GF-D8 (cell line): ENCODE measurements at regions not wholly inside any gene's neighbourhood (a gene's known extent, or its start where the extent isn't known, plus 50 kb on each side); places are given as distances from the start of the nearest gene placed in this dataset.
"Not testable (repeated sequence)": the region's sequence is repeated elsewhere in the genome, so short reads cannot be mapped to it uniquely, and the experiment has no call there.

Source experiments
- DNase-seq: peaks from one replicate; lab custom pipeline; 2025; lab: John Stamatoyannopoulos, UW

DNA sequence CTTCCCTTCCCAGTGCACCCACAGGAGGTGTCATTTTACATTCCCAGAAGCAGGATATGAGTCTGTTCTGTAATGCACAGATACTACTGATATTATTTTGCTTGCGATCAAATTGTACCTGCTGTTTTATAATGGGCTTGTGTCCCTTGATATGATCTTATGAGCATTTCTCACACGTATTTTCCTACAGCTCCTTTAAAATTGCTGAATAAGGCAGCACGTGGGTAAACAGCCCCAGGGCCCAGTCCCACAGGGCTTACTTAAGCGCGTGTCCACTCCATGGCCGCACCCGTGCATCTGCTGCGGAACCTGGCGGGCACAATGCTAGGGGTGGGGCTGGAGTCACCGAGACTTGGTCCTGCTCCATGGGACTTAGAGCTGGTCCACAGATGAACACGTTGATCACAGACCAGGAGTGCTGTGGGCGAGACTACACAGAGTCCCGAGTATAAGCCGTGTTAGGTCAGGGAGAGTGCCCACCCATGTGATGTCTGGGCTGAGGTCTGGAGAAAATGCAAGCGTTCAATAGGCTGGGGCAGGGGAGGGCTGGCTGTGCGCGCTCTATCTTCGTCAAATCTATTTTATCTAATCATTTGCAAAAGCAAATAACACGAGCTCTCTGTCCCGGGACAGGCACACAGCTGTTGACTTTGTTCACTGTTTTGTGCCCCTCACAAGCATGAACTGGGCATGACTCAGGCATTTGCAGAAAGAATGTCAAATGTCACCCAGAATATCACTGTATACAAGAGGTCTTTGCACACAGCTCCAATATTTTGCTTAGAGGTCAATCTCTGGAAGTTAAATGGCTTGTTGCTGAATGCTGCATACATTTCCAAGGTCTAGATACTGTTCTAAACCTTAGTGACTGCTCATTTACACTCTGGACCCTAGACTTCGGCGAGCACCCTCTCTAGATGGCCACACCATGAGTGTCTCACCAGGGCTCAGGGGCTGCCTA, 119.3 kb downstream of the CRYAA start:
- DNase-seq, result no peak

DNA sequence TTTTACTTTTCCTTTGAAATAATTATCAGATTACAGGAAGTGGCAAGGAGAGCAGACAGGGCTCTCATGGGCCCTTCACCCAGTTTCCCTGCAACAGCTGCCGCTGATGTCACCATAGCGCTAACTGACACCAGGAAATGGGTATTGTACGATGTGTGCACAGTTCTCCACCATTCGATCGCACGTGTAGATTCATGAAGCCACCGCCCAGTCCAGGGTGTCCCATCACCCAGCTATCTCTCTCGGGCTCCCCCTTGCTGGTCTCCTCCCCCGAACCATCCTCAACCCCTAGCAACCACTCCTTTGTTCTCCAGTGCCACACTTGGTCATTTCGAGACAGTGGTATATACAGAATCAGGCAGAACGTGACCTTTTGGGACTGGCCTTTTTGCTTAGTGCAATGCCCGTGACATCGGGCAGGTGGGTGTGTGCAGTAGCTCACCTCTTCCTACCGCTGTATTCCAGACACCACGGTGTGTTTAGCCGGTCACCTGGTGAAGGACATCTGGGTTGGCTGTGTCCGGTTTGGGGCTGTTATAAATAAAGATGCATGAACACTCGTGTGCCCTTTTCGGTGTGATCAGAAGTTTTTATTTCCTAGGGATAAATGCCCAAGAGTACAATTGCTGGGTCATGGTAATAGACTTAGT, 118.4 kb downstream of the CRYAA start:
- no peak for DNase-seq

DNA sequence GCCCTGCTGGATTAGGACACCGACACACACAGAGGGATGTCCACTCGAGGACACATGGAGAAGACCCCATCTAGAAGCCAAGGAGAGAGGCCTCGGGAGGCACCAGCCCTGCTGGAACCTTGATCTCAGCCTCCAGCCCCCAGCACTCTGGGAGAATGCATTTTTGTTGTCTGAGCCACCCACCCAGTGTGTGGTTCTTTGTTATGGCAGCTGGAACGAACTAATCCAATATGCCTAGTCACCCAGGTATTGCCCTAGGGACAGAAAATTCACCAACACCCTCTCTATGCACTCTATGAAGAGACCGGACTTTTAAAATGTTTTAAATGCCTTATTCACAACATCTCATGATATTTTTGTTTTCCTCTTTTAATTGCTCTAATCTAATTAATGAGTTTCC, 117.4 kb downstream of the CRYAA start:
- no peak for DNase-seq

DNA sequence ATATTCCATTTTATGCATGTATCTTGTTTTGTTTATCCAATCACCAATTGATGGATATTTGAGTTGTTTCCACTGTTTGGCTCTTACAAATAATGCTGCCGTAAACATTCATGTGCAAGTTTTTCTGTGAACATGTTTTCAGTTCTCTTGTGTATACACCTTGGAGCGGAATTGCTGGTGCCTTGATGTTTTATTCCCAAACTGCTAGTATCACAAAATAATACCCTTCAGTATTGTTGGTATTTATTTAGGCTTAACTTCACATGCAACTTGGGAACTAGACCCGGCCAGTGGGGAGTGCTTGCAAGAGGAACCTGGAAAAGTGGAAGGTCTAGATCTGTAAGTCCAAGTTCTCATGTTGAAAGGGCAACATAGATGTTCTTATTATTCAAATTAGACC, 115.9 kb downstream of the CRYAA start:
- no peak for DNase-seq

DNA sequence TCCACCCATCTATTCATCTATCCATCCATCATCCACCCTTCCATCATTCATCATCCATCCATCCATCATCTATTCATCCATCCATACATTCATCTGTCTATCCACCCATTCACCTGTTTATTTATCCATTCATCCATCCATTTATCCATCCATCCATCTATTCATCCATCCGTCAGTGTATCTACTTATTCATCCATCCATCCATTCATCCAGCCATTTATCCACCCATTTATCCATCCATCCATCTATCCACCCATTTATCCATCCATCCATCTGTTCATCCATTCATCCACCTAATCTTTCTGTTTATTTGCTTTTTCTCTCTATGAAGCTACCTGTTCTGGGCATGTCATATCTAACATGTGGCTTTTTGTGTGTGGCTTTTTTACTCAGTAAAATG, 115.4 kb downstream of the CRYAA start:
- no peak for DNase-seq

DNA sequence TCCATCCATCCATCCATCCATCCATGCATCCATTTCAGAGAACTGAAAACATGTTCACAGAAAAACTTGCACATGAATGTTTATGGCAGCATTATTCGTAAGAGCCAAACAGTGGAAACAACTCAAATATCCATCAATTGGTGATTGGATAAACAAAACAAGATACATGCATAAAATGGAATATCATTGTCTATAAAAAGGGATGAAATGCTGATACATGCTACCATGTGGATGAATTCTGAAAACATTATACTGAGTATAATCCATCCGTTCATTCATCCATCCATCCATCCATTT, 115.1 kb downstream of the CRYAA start:
- not testable (repeated sequence) for DNase-seq

DNA sequence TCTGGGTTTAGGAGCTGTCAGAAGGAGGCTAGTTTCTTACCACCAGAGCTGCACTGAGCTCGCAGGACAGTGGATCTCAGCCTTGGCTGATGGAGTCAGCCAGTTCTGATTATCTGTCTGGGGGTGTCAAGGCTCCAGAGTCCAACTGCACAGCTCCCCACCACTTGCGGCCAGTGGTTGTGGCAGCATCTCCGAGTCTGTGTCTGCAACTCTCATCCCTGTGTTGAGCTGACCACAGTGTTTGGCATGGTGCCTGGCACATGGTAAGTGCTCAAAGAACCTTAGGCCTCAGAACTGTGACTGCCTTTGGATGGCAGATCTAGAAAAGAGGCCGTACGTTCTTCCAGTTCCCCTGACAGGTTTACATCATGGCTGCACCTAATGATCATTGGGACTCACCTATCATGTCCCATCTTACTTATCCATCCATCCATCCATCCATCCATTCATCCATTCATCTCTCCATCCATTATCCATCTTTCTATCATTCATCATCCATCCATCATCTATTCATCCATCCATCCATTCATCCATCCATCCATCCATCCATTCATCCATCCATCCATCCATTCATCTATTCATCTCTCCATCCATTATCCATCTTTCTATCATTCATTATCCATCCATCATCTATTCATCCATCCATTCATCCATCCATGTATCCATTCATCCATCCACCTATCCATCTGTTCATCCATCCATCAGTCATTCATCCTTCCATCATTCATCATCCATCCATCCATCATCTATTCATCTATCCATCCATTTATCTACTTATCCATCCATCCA, 114.5 kb downstream of the CRYAA start:
- DNase-seq, result no peak

DNA sequence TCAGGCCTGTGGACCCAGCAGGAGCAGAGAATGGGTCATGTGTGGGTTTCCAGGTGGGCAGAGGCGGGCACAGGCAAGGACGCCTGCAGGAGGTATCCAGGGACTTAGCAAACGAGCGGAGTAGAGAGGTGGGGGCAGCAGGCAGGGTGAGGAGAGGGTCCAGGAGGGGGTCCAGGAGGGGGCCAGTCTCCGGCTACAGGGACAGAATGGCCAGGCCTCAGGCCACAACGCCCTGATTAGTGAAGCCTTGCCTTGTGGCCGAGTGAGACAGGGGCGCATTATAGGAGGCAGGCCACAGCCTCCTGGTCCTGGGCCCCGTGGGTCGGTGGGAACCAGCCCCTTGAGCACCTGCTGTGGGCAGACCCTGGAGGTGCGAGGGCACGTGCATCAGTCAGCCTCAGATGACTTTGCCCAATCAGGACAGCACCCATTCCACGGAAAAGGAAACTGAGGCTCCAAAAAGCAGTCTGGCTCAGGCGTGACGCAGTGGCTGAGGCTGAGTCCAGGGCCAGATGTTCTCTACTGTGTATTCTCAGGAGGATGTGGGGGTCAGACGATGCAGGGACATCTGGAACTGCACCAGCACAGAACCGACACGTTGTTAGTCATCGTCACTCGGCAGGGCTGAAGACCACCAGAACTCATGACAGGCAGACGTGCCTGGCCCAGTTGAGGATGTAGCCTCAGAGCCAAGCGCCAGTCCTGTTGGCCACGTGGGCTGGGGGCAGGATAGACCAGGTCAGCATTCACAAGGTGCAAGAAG, 113.7 kb downstream of the CRYAA start:
- DNase-seq, result no peak

DNA sequence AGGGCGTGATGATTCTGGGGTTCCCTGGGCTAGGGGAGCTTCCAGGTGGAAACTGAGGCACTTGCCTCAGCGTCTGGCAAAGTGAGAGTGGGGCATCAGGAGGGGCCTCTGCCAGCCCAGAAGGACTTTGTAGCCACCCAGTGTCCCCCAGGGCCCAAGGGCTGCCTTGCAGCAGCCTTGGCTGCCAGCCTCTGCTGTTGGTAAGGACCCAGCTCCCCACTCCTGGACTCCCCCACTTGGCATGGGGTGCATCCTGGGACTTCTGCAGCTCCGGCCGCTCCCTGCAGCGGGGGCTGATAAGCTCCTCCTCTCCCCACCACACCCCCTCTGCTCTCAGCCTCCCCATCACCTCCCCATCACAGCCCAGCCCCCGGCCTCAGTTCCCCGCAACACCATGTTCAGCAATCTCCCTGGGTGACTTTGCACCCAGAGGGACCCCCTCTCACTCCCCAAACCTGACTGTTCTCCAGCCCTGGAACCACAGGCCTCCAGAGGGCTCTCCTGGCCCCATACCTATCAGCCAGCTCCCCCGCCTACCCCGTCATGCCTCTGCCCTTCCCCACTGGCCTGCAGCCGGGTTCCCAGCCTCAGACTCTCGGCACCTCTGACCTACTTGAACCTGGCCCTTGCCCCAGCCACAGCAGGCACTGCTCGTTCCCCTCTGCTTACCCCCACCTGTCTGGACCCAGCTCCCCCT, 113.0 kb downstream of the CRYAA start:
- no peak for DNase-seq

DNA sequence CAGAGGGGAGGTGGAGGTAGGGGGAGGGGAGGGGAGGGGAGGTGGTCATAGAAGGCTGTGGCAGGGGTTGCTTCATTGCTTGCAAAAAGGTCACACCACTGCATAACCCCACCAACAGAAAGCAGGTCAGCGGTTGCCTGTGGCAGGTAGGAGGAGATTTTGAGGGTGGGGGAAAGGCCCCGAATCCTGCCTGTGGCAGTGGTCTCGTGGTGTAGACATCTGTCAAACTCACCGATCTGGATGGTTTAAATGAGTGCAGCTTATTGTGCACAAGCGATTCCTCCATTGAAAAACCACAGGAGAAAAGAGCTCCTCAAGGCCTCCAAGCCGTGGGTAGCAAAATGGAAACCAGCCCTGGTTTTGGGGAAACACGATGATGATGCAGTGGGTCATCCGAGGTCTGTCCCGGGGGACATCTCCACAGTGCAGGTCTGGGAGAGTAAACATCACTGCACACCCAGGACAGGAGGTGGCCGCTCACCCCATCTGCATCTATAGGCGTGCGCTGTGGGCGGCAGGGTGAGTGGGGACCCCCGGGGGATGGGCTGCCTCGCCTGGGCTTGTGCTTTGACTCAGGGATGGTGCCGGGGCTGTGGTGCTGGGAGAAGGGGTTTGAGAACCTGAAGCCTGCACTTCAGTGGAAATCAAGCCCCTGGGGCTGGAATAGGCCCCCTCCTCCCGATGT, 112.3 kb downstream of the CRYAA start:
- no peak for DNase-seq

DNA sequence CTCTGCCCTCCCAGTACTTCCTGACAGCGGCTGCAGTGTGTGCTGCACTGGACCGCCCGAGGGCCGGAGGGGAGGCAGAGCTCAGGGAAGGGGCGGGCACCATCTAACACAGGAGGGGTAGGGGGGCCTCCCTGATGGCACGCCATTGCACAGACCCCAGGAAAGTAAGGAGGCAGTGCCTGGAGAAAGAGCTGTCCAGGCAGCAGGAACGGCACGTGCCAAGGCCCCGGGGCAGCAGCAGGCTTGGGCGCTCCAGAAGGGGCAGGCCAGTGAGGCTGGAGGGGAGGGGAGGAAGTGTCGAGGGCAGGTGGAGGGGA, 110.7 kb downstream of the CRYAA start:
- DNase-seq, result no peak

DNA sequence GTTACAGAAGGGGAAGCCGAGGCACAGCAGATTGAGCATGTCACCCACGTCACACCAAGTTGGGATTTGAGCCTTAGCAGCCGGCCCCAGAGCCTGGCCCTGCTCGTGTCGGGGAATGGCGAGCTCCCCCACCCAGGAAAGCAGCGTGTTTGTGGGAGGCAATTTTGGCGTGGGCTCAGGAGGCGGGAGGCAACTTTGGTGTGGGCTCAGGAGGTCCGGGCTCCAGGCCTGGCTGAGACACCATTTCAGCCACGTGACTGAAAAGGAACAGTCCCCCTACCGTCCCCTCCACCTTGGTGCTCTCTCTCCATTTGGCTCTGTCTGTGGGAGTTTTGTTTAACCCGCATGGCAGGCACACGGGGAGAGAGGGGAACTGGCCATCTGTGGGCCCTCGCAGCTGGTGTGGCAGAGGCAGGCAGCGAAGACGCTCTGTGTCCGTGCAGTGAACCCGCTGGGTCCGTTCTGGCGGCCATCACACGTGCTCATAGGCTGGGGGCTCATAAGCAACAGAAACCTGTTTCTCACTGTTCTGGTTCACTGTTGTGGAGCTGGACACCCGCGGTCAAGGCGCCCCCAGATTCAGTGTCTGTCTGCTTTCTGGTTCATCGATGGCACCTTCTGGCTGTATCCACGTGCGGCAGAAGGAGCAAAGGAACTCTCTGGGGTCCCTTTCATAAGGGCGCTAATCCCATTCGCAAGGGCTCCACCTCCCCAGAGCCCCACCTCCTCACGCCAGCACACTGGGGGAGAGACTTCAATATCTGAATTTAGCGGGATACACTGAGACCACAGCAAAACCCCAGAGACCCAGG, 110.2 kb downstream of the CRYAA start:
- no peak for DNase-seq

DNA sequence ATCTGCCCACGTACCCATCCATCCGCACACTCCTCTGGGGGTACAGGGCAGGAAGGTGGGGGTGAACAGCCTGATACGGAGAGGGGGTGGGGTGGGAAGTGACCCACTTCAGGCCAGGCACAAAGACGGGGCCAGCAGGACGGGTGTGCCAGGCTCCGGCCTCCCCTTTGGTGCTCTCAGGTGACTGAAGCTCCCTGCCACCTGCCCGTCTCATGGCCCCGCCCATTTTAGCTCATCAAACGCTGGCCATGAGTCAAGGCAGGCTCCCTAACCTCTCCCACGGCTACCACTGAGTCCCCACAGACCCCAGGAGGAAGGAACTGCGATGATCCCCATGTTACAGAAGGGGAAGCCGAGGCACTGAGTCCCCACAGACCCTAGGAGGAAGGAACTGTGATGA, 109.6 kb downstream of the CRYAA start:
- no peak for DNase-seq

DNA sequence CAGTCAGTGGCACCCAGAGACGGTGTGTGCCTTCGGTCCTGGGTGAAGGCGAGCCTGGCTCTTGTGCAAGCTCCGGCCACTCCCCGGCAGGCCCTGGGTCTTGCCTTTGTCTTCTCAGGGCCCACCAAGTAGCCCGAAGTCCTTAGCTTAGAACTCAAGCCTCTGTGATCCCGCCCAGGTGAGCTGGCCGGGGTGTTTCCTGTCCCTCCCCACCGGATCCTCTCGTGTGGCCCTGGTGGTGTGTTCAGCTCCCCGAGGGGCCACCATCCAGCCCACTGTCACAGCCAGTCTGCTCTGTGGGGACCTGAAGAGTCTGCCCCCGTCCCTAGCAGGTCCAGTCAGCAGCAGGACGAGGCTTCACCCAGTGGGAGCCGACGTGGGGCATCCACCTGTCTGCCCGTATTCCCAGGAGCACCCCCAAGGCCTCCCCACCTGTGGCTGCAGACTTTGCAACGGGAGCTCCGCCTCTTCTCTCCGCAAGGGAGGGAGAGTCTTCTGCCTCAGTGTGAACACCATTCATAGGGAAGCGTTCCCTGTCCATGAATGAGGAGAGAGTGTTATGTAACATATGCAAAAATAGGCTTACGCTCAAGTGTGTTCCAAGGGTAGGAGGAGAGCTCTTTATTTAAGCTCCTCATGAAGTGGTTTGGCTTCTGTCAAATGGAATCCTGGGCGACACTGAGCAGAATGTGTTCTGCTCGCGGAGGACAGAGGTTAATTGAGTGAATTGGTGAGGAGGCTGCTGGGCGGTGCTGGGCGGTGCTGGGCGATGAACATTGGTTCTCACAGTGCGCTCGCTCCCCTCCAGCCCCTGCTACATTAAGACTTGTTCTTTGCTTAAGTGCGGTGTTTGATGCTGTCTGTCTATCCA, 108.9 kb downstream of the CRYAA start:
- no peak for DNase-seq

DNA sequence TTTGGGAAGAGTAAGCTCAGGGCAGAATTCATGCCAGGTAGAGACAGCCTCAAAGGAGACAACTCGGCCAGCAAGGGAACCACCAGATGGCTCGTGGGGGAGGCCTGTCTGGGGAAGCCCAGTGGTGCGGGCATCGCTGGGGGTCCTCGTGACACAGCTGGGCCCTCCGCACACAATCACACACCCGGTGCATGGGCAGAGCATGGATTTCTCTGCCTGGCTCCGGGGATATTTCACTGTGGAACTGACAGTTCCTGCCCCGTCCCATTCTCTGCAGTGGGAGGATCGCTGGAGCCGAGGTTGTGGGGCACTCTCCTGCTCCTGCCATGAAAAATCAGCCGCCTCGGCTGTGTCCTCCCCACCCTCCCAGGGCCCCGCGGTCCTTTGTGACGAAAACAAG, 108.0 kb downstream of the CRYAA start:
- DNase-seq, result no peak

DNA sequence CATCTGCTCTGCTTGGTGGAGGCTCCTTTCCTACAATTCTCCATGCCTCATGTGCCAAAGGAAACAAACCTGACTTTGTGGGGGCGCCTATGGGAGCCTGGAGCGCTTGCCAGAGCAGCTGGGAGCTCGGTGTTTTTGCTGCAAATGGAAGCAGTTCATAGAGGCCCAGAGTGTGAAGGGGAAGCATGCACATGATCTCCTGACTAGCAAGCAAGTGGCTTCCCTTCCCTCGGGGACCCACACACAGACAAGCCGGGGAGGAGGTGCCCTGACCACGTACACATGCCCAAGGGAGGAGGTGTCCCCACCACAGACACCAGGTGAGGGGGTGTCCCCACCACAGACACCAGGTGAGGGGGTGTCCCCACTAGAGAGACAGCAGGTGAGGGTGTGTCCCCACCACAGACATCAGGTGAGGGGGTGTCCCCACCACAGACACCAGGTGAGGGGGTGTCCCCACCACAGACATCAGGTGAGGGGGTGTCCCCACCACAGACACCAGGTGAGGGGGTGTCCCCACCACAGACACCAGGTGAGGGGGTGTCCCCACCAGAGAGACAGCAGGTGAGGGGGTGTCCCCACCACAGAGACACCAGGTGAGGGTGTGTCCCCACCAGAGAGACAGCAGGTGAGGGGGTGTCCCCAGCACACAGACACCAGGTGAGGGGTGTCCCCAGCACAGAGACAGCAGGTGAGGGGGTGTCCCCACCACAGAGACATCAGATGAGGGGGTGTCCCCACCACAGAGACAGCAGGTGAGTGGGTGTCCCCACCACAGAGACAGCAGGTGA, 106.8 kb downstream of the CRYAA start:
- no peak for DNase-seq

DNA sequence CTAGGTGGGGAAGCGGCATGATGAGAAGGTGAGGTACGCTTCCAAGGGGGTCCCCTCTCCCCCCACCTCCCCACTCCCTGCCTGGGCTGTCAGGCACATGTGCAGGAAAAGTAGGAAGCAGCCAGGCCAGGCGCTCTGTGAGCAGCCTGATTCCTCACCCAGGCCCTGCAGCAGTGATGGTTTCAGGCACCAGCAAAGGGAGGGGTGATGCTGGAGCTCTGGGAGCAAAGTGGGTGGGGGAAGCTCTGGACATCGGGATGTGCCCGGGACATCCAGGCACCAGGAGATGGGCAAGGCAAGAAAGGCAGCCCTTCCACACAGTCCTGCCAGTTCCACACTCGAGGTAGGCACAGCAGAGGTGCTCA, 106.1 kb downstream of the CRYAA start:
- no peak for DNase-seq
